Endothelial cell of umbilical vein (primary cell): ENCODE measurements at regions not wholly inside any gene's neighbourhood (a gene's known extent, or its start where the extent isn't known, plus 50 kb on each side); places are given as distances from the start of the nearest gene placed in this dataset.

Experiments used
- BruUV-seq: library from RNA; stranded (reverse); fragments of 400-500 nt; replicated peaks from 2 replicates; lab custom pipeline; 2021; lab: Mats Ljungman, UMichigan
- CTCF ChIA-PET: fragments of 300-600, 350-600 bp; sonication (Branson Sonifier 250); formaldehyde crosslinking; loops from one replicate; lab custom pipeline; 2021; ENCODE audit warnings: antibody characterized with exemption, inconsistent platforms; lab: Charles Lee
- POLR2A ChIA-PET: fragments of 300-600, 350-600 bp; sonication (Branson Sonifier 250); formaldehyde crosslinking; loops from one replicate; lab custom pipeline; 2021; ENCODE audit warnings: antibody characterized with exemption, inconsistent platforms; lab: Charles Lee
- DNase-seq: peaks from one replicate; pipeline ENCODE4 v3.0.0-alpha.2; 2011; ENCODE audit warnings: low read depth, low spot score
- FAIRE-seq: peaks from 2 replicates; lab custom pipeline; 2011; peaks lifted over from hg19 to GRCh38; lab: Jason Lieb, UNC
- H2AFZ ChIP-seq: 2 replicates; pipeline ENCODE4 v1.6.0; 2012; ENCODE audit warnings: low read depth, low read length, control low read depth, inconsistent platforms
- H3K27ac ChIP-seq: 2 replicates; pipeline ENCODE4 v1.5.1; 2011; ENCODE audit warnings: low read depth, mild to moderate bottlenecking, control low read depth, low read length, moderate library complexity; ENCODE audit not compliant: insufficient read depth
- H3K27me3 ChIP-seq, 2 experiments: 2 replicates each; pipeline versions ENCODE4 v1.6.0 to v1.6.1; 2011; ENCODE audit warnings: low read length in 2 of 2, mixed read lengths in 1 of 2; ENCODE audit not compliant: control insufficient read depth in 2 of 2, insufficient read depth in 2 of 2
- H3K36me3 ChIP-seq, 2 experiments: 2 replicates in 1 of 2; 3 replicates in 1 of 2; pipeline ENCODE4 v1.5.1; 2011; ENCODE audit warnings: low read length in 2 of 2, mild to moderate bottlenecking in 1 of 2, moderate library complexity in 1 of 2; ENCODE audit not compliant: control insufficient read depth in 2 of 2, insufficient read depth in 2 of 2; ENCODE audit errors: extremely low read depth in 1 of 2
- H3K4me1 ChIP-seq: 3 replicates; pipeline ENCODE4 v1.5.1; 2011; ENCODE audit warnings: mild to moderate bottlenecking, low read length; ENCODE audit not compliant: control insufficient read depth, insufficient read depth; ENCODE audit errors: extremely low read depth
- H3K4me2 ChIP-seq: 2 replicates; pipeline ENCODE4 v1.6.1; 2011; ENCODE audit warnings: low read length, control low read depth, mixed read lengths; ENCODE audit not compliant: insufficient read depth
- H3K4me3 ChIP-seq, 3 experiments: fragments of 200-600 bp in 1 of 3; sonication (generic), shearing (Covaris generic) in 1 of 3; replicated peaks in 1 of 3; 2 replicates each; pipeline ENCODE4 v1.5.1; 2011 to 2016; ENCODE audit warnings: control low read depth in 3 of 3, low read length in 3 of 3, mild to moderate bottlenecking in 2 of 3, inconsistent platforms in 1 of 3, low read depth in 1 of 3, moderate library complexity in 1 of 3; ENCODE audit not compliant: insufficient read depth in 1 of 3
- H3K79me2 ChIP-seq: 2 replicates; pipeline ENCODE4 v1.6.0; 2012; ENCODE audit warnings: low read length, inconsistent platforms; ENCODE audit not compliant: control insufficient read depth, insufficient read depth
- H3K9ac ChIP-seq: replicated peaks from 2 replicates; pipeline ENCODE3; 2011; ENCODE audit warnings: low read length, control low read depth; ENCODE audit not compliant: insufficient read depth; ENCODE audit errors: extremely low read depth
- H3K9me1 ChIP-seq: replicated peaks from 3 replicates; pipeline ENCODE4 v1.6.0; 2011; ENCODE audit warnings: mild to moderate bottlenecking, low read length; ENCODE audit not compliant: control insufficient read depth, insufficient read depth; ENCODE audit errors: extremely low read depth
- H3K9me3 ChIP-seq: replicated peaks from 2 replicates; pipeline ENCODE4 v1.5.1; 2012; ENCODE audit warnings: low read length, inconsistent platforms; ENCODE audit not compliant: control insufficient read depth, insufficient read depth
- H4K20me1 ChIP-seq: replicated peaks from 2 replicates; pipeline ENCODE3; 2011; ENCODE audit warnings: mild to moderate bottlenecking, low read length; ENCODE audit not compliant: control insufficient read depth, insufficient read depth; ENCODE audit errors: extremely low read depth
- EZH2 ChIP-seq: IDR thresholded peaks from 2 replicates; pipeline ENCODE4 v1.6.1; 2012; ENCODE audit warnings: borderline replicate concordance, low read depth, mild to moderate bottlenecking, moderate library complexity, low read length, inconsistent platforms; ENCODE audit not compliant: severe bottlenecking
- FOS ChIP-seq: IDR thresholded peaks from 2 replicates; pipeline ENCODE4 v1.6.1; 2011; ENCODE audit warnings: mild to moderate bottlenecking, low read length, moderate library complexity, borderline replicate concordance; ENCODE audit not compliant: insufficient read depth
- GATA2 ChIP-seq: IDR thresholded peaks from 2 replicates; pipeline ENCODE4 v1.7.0; 2011; ENCODE audit warnings: low read depth, mild to moderate bottlenecking, moderate library complexity, mixed read lengths, low read length; ENCODE audit not compliant: insufficient read length, insufficient read depth
- JUN ChIP-seq: IDR thresholded peaks from 2 replicates; pipeline ENCODE4 v1.6.1; 2011; ENCODE audit warnings: borderline replicate concordance, low read depth; ENCODE audit not compliant: insufficient read length, insufficient read depth
- MYC ChIP-seq: IDR thresholded peaks from one replicate; pipeline ENCODE4 v1.6.1; 2011; ENCODE audit warnings: mild to moderate bottlenecking, low read depth, low read length
- POLR2A ChIP-seq: IDR thresholded peaks from 2 replicates; pipeline ENCODE4 v1.6.1; 2012; ENCODE audit warnings: low read depth, mild to moderate bottlenecking, control low read depth, low read length
- POLR2AphosphoS5 ChIP-seq: IDR thresholded peaks from 2 replicates; pipeline ENCODE4 v1.6.1; 2012; ENCODE audit warnings: low read depth, mild to moderate bottlenecking, control low read depth, low read length, moderate library complexity; ENCODE audit not compliant: insufficient read depth
- dilution Hi-C: fragments of 300-500 bp; cut with MboI; formaldehyde crosslinking; loops from one replicate; pipeline ENCODE4 v1.15.0; 2019; ENCODE audit warnings: low sequenced_read_pairs; ENCODE audit not compliant: extremely low pct_ligation_motif_present
- intact Hi-C: fragments of 100-400 bp; cut with micrococcal nuclease; formaldehyde crosslinking; loops from one replicate; pipeline ENCODE4 v1.10.0; 2022
- TF ChIP-seq, protein P1 (sequence below), 2 donors: IDR thresholded peaks; 1 replicate in 1 of 2; 2 replicates in 1 of 2; pipeline ENCODE4 v1.5.1; 2011; ENCODE audit warnings: low read length in 2 of 2, mild to moderate bottlenecking in 2 of 2, moderate library complexity in 2 of 2, control low read depth in 1 of 2, inconsistent platforms in 1 of 2, low read depth in 1 of 2; ENCODE audit not compliant: insufficient read depth in 1 of 2; ENCODE audit errors: extremely low read depth in 1 of 2
- TF ChIP-seq, protein P2 (sequence below): IDR thresholded peaks from 2 replicates; pipeline ENCODE4 v1.6.1; 2011; ENCODE audit not compliant: insufficient read depth, insufficient read length

- intact Hi-C loops (no loop called here), dilution Hi-C loops (no loop called here)
- BruUV-seq, result TSS peak; percentile 1
- Histone ChIP-seq H3K9ac (peak overlapping the region; percentile 92), H3K9me1 (no peaks in the 10 kb centered on the region), H3K4me2 (peak overlapping the region; percentile 91), H3K4me1 (peaks cover 53% of the 10 kb centered on the region), H3K27me3 (no peaks in the 10 kb centered on the region), H3K79me2 (peaks cover 79% of the 10 kb centered on the region), H3K36me3 (peaks cover 0 to 6% of the 10 kb centered on the region in 2 experiments), H2AFZ (no peak overlapping the region), H3K27ac (peak overlapping the region; percentile 68), H4K20me1 (peaks cover 4% of the 10 kb centered on the region), H3K9me3 (no peaks in the 10 kb centered on the region), H3K4me3 (peak overlapping the region; percentile 64 to 88 (median 81))
- TF ChIP-seq, protein P1, sequence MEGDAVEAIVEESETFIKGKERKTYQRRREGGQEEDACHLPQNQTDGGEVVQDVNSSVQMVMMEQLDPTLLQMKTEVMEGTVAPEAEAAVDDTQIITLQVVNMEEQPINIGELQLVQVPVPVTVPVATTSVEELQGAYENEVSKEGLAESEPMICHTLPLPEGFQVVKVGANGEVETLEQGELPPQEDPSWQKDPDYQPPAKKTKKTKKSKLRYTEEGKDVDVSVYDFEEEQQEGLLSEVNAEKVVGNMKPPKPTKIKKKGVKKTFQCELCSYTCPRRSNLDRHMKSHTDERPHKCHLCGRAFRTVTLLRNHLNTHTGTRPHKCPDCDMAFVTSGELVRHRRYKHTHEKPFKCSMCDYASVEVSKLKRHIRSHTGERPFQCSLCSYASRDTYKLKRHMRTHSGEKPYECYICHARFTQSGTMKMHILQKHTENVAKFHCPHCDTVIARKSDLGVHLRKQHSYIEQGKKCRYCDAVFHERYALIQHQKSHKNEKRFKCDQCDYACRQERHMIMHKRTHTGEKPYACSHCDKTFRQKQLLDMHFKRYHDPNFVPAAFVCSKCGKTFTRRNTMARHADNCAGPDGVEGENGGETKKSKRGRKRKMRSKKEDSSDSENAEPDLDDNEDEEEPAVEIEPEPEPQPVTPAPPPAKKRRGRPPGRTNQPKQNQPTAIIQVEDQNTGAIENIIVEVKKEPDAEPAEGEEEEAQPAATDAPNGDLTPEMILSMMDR (IDR thresholded peaks at IDR 0.05; ENCODE audit: extremely low read depth in 1 of 2, insufficient read depth in 1 of 2, low read depth in 1 of 2, low read length in 2 of 2), result no peak
- TF ChIP-seq EZH2 (no peak), MYC (no peak), FOS (no peak), POLR2A (no peak), POLR2AphosphoS5 (no peak), GATA2 (no peak), JUN (no peak)
- TF ChIP-seq, protein P2, sequence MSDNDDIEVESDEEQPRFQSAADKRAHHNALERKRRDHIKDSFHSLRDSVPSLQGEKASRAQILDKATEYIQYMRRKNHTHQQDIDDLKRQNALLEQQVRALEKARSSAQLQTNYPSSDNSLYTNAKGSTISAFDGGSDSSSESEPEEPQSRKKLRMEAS, result no peak
- ChIA-PET POLR2A (interaction anchor here (0.6 to 1.4 kb wide), 2 partner anchors 15 to 16 kb away, joined by 5 to 7 read pairs; no protein-coding TSS in a partner anchor), CTCF (interaction anchor here (1.1 to 6.9 kb wide), 7 partner anchors 15 to 76 kb away, joined by 5 to 65 read pairs (median 11); no protein-coding TSS in a partner anchor)
- FAIRE-seq, result no peak
- no peak for DNase-seq
Measured at GRCh38 chr22:46072981-46073682, 77.2 kb upstream of the PPARA start.
